ENCODE measurements at regions not wholly inside any gene's neighbourhood (a gene's known extent, or its start where the extent isn't known, plus 50 kb on each side); places are given as distances from the start of the nearest gene placed in this dataset.

GRCh38 chr6:6804843-6805615 is 216.5 kb downstream of the LY86 start:
- H3K9me3 ChIP-seq (ENCODE audit: control insufficient read depth in 4 of 4, low read length in 3 of 4) = no peaks in the 10 kb centered on the region
- H3K27me3 ChIP-seq (ENCODE audit: control insufficient read depth in 4 of 4, insufficient read depth in 4 of 4, low read length in 3 of 4) = no peaks in the 10 kb centered on the region
- no peak overlapping the region for H3K9ac ChIP-seq (ENCODE audit: low read depth in 1 of 2, low read length in 2 of 2)
- TF ChIP-seq SP1 (IDR thresholded peaks at IDR 0.05) (no peak), REST (IDR thresholded peaks at IDR 0.05) (no peak), HNF4A (conservative IDR thresholded peaks at IDR 0.05) (no peak), RAD21 (IDR thresholded peaks at IDR 0.05) (no peak), NR2F2 (IDR thresholded peaks at IDR 0.05) (no peak), ATF3 (IDR thresholded peaks at IDR 0.05) (no peak), ZBTB33 (IDR thresholded peaks at IDR 0.05) (no peak), FOXA1 (IDR thresholded peaks at IDR 0.05) (no peak), MAX (IDR thresholded peaks at IDR 0.05) (no peak), CTCF (IDR thresholded peaks at IDR 0.05; ENCODE audit: low read depth, low read length, missing input control) (no peak), TAF1 (conservative IDR thresholded peaks at IDR 0.05) (no peak), FOXA2 (IDR thresholded peaks at IDR 0.05) (no peak), HNF4G (IDR thresholded peaks at IDR 0.05) (no peak), JUND (IDR thresholded peaks at IDR 0.05) (no peak), RXRA (IDR thresholded peaks at IDR 0.05) (no peak), GABPA (IDR thresholded peaks at IDR 0.05 in 1 of 2, conservative IDR thresholded peaks at IDR 0.05 in 1 of 2) (no peak)
- H3K4me1 ChIP-seq (ENCODE audit: control insufficient read depth in 4 of 4, insufficient read depth in 4 of 4, low read length in 3 of 4) = peaks cover 0 to 8% (median 0%) of the 10 kb centered on the region in 4 donors
- H3K4me3 ChIP-seq (ENCODE audit: low read depth in 1 of 3, low read length in 3 of 3) = no peak overlapping the region
- DNase-seq (ENCODE audit: low spot score) = no peak
- no peaks in the 10 kb centered on the region for H3K36me3 ChIP-seq (ENCODE audit: control insufficient read depth in 4 of 4, insufficient read depth in 3 of 4, low read depth in 1 of 4, low read length in 3 of 4)
- 96% methylated on average over 8 of the region's 8 CpGs for WGBS
- no peak overlapping the region for H3K27ac ChIP-seq (ENCODE audit: low read depth in 1 of 2, low read length in 2 of 2)

Measured in liver (tissue), 8 donors.